Sigmoid colon (tissue), 6 donors: ENCODE measurements at regions not wholly inside any gene's neighbourhood (a gene's known extent, or its start where the extent isn't known, plus 50 kb on each side); places are given as distances from the start of the nearest gene placed in this dataset.
"Not testable (repeated sequence)": the region's sequence is repeated elsewhere in the genome, so short reads cannot be mapped to it uniquely, and the experiment has no call there.

Source experiments
- DNase-seq: peaks from one replicate; pipeline ENCODE4 v3.0.0-alpha.2; 2019
- H3K27ac ChIP-seq, 4 donors: fragments of 200-600 bp; sonication (generic); one replicate each; pipeline ENCODE4 v1.5.1; 2016 to 2019; ENCODE audit warnings: mild to moderate bottlenecking in 1 of 4
- H3K27me3 ChIP-seq, 3 donors: fragments of 200-600 bp; sonication (generic); one replicate each; pipeline ENCODE4 v1.5.1; 2019; ENCODE audit warnings: mild to moderate bottlenecking in 1 of 3
- H3K36me3 ChIP-seq, 4 donors: fragments of 200-600 bp; sonication (generic); one replicate each; pipeline ENCODE4 v1.5.1; 2016 to 2019
- H3K4me1 ChIP-seq, 4 donors: fragments of 200-600 bp; sonication (generic); one replicate each; pipeline ENCODE4 v1.5.1; 2017 to 2019
- H3K4me3 ChIP-seq, 4 donors: fragments of 200-600 bp; sonication (generic); one replicate each; pipeline ENCODE4 v1.5.1; 2017 to 2019; ENCODE audit warnings: mild to moderate bottlenecking in 2 of 4, moderate library complexity in 1 of 4
- H3K9me3 ChIP-seq, 4 donors: fragments of 200-600 bp in 3 of 4; sonication (generic) in 3 of 4; one replicate each; pipeline versions ENCODE4 v1.5.1 to v1.6.1; 2013 to 2019
- EP300 ChIP-seq, 4 donors: sonication (generic); formaldehyde crosslinking; IDR thresholded peaks; one replicate each; pipeline ENCODE4 v1.6.1; 2017; ENCODE audit warnings: antibody characterized with exemption in 4 of 4
- POLR2A ChIP-seq, 2 donors: fragments of 450-650 bp; IDR thresholded peaks; one replicate each; pipeline ENCODE4 v1.6.1; 2016; ENCODE audit warnings: antibody characterized with exemption in 2 of 2, mild to moderate bottlenecking in 2 of 2, moderate library complexity in 2 of 2
- POLR2AphosphoS5 ChIP-seq, 4 donors: sonication (generic); formaldehyde crosslinking; IDR thresholded peaks; one replicate each; pipeline ENCODE4 v1.6.1; 2017; ENCODE audit warnings: antibody characterized with exemption in 4 of 4
- WGBS, 2 donors: extraction: QIAGEN DNeasy Blood & Tissue Kit; methylation state at CpG; one replicate each; pipeline ENCODE4 v1.1.7; 2013; 5-methylcytosine and 5-hydroxymethylcytosine counted together
- intact Hi-C: fragments of 100-400 bp; cut with DNase I; formaldehyde crosslinking; loops from one replicate; pipeline ENCODE4 v1.15.1; 2023
- TF ChIP-seq, protein P1 (sequence below), 4 experiments: fragments of 450-650 bp in 3 of 4; fragments of 200-600 bp in 1 of 4; IDR thresholded peaks; one replicate each; pipeline ENCODE4 v1.5.1; 2016 to 2019; ENCODE audit warnings: antibody characterized with exemption in 4 of 4, mild to moderate bottlenecking in 3 of 4, moderate library complexity in 2 of 4
- donor health status: healthy with polysubstance abuse.
- donor health status: healthy.

DNA sequence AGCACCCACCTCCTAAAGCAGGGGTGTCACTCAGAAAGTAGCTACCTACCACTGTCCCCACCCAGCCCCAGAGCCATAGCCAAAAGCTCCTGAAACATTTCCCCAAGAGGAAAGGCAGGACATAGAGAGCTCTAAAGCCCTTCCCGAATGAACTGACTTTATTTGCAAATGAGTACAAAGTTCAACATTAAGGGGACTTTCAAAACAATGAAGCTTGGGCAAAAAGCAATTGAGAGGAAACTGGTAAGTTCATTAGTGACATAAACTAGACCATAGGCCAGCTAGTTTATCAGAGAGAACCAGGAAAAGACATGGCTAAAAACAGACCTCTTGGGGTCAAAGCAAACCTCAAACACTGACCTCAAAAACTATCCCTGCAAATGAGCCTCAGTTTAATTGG lies 72.7 kb downstream of the IGLL5 start:
- H3K27ac ChIP-seq: no peak overlapping the region
- no peak for TF ChIP-seq POLR2A (IDR thresholded peaks at IDR 0.05)
- no peak for TF ChIP-seq EP300 (IDR thresholded peaks at IDR 0.05)
- TF ChIP-seq, protein P1, sequence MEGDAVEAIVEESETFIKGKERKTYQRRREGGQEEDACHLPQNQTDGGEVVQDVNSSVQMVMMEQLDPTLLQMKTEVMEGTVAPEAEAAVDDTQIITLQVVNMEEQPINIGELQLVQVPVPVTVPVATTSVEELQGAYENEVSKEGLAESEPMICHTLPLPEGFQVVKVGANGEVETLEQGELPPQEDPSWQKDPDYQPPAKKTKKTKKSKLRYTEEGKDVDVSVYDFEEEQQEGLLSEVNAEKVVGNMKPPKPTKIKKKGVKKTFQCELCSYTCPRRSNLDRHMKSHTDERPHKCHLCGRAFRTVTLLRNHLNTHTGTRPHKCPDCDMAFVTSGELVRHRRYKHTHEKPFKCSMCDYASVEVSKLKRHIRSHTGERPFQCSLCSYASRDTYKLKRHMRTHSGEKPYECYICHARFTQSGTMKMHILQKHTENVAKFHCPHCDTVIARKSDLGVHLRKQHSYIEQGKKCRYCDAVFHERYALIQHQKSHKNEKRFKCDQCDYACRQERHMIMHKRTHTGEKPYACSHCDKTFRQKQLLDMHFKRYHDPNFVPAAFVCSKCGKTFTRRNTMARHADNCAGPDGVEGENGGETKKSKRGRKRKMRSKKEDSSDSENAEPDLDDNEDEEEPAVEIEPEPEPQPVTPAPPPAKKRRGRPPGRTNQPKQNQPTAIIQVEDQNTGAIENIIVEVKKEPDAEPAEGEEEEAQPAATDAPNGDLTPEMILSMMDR (IDR thresholded peaks at IDR 0.05): no peak
- TF ChIP-seq POLR2AphosphoS5 (IDR thresholded peaks at IDR 0.05): no peak
- no peak overlapping the region for H3K4me3 ChIP-seq
- no peaks in the 10 kb centered on the region for H3K4me1 ChIP-seq
- H3K27me3 ChIP-seq: no peaks in the 10 kb centered on the region
- peaks cover 0 to 3% (median 1%) of the 10 kb centered on the region in 4 donors for H3K9me3 ChIP-seq
- no peak for DNase-seq
- no peaks in the 10 kb centered on the region for H3K36me3 ChIP-seq
- 18 to 55% methylated on average over 1 of the region's 1 CpG for whole genome bisulfite sequencing, 2 donors
- intact Hi-C loops: loop anchor here (1.0 kb wide), 1 partner anchor 168 kb away; no protein-coding TSS in a partner anchor

DNA sequence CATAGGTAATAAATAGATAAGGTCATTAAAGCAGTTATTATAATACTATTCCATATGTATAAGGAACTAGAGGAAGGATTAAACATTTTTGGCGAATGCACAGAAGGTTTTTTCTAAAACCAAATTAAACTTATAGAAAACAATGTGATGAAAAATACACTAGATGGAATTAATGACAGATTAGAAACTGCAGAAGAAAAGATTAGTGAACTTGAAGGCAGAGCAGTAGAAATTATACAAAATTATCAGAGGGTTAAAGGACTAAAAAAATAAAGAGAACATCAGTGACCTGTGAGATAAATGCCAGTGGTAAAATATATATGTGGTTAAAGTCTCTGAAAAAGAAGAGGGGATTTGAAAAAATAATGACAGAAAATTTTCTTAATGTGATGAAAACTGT lies 74.0 kb downstream of the IGLL5 start:
- 99 to 100% methylated on average over 1 of the region's 1 CpG for WGBS, 2 donors
- TF ChIP-seq, protein P1 (IDR thresholded peaks at IDR 0.05): no peak
- no peak for TF ChIP-seq EP300 (IDR thresholded peaks at IDR 0.05)

DNA sequence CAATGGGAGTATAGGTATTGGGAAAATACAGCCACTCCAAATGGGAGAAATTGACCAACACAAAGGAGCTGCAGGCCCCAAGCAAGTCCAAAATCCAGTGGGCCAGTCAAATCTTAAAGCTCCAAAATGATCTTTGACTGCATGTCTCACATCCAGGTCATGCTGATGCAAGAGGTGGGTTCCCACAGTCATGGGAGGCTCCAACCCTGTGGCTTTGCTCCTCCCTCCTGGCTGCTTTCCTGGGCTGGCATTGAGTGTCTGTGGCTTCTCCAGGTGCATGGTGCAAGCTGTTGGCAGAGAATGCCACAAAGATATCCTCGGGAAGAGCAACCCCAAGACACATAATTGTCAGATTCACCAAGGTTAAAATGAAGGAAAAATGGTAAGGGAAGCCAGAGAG lies 80.8 kb downstream of the IGLL5 start:
- TF ChIP-seq EP300 (IDR thresholded peaks at IDR 0.05) (no peak), POLR2AphosphoS5 (IDR thresholded peaks at IDR 0.05) (no peak), POLR2A (IDR thresholded peaks at IDR 0.05) (no peak)
- TF ChIP-seq, protein P1 (IDR thresholded peaks at IDR 0.05): no peak
- no peak for DNase-seq
- H3K4me1 ChIP-seq: no peaks in the 10 kb centered on the region
- 60 to 78% methylated on average over 1 of the region's 1 CpG for WGBS, 2 donors
- no peaks in the 10 kb centered on the region for H3K36me3 ChIP-seq
- peaks cover 0 to 2% (median 0%) of the 10 kb centered on the region in 4 donors for H3K9me3 ChIP-seq
- peaks cover 0 to 26% (median 0%) of the 10 kb centered on the region in 3 donors for H3K27me3 ChIP-seq
- intact Hi-C loops: no loop called here
- no peak overlapping the region for H3K4me3 ChIP-seq
- H3K27ac ChIP-seq: no peak overlapping the region

More for the DNA sequence above, 74.0 kb downstream of the IGLL5 start:
- H3K36me3 ChIP-seq: no peaks in the 10 kb centered on the region
- no peak overlapping the region for H3K4me3 ChIP-seq
- no peak overlapping the region for H3K27ac ChIP-seq
- no peak for DNase-seq
- intact Hi-C loops: no loop called here
- peaks cover 0 to 2% (median 0%) of the 10 kb centered on the region in 3 donors for H3K27me3 ChIP-seq
- no peaks in the 10 kb centered on the region for H3K4me1 ChIP-seq
- peaks cover 0 to 3% (median 1%) of the 10 kb centered on the region in 4 donors for H3K9me3 ChIP-seq

DNA sequence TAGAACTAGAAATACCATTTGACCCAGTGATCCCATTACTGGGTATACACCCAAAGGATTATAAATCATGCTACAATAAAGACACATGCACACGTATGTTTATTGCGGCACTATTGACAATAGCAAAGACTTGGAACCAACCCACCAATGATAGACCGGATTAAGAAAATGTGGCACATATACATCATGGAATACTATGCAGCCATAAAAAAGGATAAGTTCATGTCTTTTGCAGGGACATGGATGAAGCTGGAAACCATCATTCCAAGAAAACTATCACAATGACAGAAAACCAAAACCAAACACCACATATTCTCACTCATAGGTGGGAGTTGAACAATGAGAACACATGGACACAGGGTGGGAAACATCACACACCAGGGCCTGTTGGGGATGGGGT lies 85.0 kb downstream of the IGLL5 start:
- H3K27me3 ChIP-seq: peaks cover 0 to 18% (median 0%) of the 10 kb centered on the region in 3 donors
- H3K9me3 ChIP-seq, H3K4me3 ChIP-seq, H3K36me3 ChIP-seq, H3K27ac ChIP-seq, H3K4me1 ChIP-seq, DNase-seq, intact Hi-C loops: not testable (repeated sequence)
- 45 to 58% methylated on average over 3 of the region's 3 CpGs for WGBS, 2 donors

GRCh38 chr22:22973336-22973735 lies 85.7 kb downstream of the IGLL5 start:
- H3K36me3 ChIP-seq: no peaks in the 10 kb centered on the region
- peaks cover 0 to 11% (median 0%) of the 10 kb centered on the region in 3 donors for H3K27me3 ChIP-seq
- H3K4me1 ChIP-seq: no peaks in the 10 kb centered on the region
- H3K27ac ChIP-seq: no peak overlapping the region
- no peak for DNase-seq
- H3K9me3 ChIP-seq: no peaks in the 10 kb centered on the region
- intact Hi-C loops: no loop called here
- TF ChIP-seq POLR2A (IDR thresholded peaks at IDR 0.05) (no peak), EP300 (IDR thresholded peaks at IDR 0.05) (no peak)
- TF ChIP-seq, protein P1 (IDR thresholded peaks at IDR 0.05): no peak
- H3K4me3 ChIP-seq: no peak overlapping the region
- 93% methylated on average over 3 of the region's 3 CpGs for WGBS, 2 donors
